Neuronal stem cell (in vitro differentiated cells): ENCODE measurements at regions not wholly inside any gene's neighbourhood (a gene's known extent, or its start where the extent isn't known, plus 50 kb on each side); places are given as distances from the start of the nearest gene placed in this dataset.

Experiments used
- DNase-seq: peaks from one replicate; pipeline ENCODE4 v3.0.0-alpha.2; 2013; ENCODE audit warnings: low spot score
- H2AFZ ChIP-seq: one replicate; pipeline ENCODE4 v1.6.1; 2013; ENCODE audit warnings: mild to moderate bottlenecking, low read length, inconsistent platforms
- H2AK5ac ChIP-seq: 2 replicates; pipeline ENCODE4 v1.6.1; 2013; ENCODE audit warnings: low read depth, mild to moderate bottlenecking, inconsistent platforms, low read length, moderate library complexity, mixed read lengths
- H2BK120ac ChIP-seq: 2 replicates; pipeline ENCODE4 v1.6.1; 2013; ENCODE audit warnings: low read depth, mild to moderate bottlenecking, inconsistent platforms, low read length, moderate library complexity, mixed read lengths
- H2BK12ac ChIP-seq: one replicate; pipeline ENCODE4 v1.6.1; 2013; ENCODE audit warnings: low read length, inconsistent platforms
- H2BK15ac ChIP-seq: 2 replicates; pipeline ENCODE4 v1.6.1; 2013; ENCODE audit warnings: mild to moderate bottlenecking, low read length, inconsistent platforms, mixed read lengths
- H2BK5ac ChIP-seq: one replicate; pipeline ENCODE4 v1.6.1; 2013; ENCODE audit warnings: inconsistent platforms, mild to moderate bottlenecking, low read length, moderate library complexity
- H3K14ac ChIP-seq: one replicate; pipeline ENCODE4 v1.6.1; 2013; ENCODE audit warnings: low read length, inconsistent platforms
- H3K18ac ChIP-seq: 2 replicates; pipeline ENCODE4 v1.6.1; 2013; ENCODE audit warnings: low read length, inconsistent platforms
- H3K23ac ChIP-seq: 2 replicates; pipeline ENCODE4 v1.6.1; 2013; ENCODE audit warnings: low read depth, mild to moderate bottlenecking, mixed read lengths, low read length, inconsistent platforms; ENCODE audit not compliant: poor library complexity
- H3K27ac ChIP-seq: replicated peaks from 3 replicates; pipeline ENCODE4 v1.5.1; 2013; ENCODE audit warnings: low read length, inconsistent platforms
- H3K27me3 ChIP-seq, 3 experiments: 2 replicates each; pipeline ENCODE4 v1.6.1; 2013; ENCODE audit warnings: low read length in 3 of 3, mild to moderate bottlenecking in 2 of 3, inconsistent platforms in 1 of 3, low read depth in 1 of 3, mixed read lengths in 1 of 3, moderate library complexity in 1 of 3; ENCODE audit not compliant: control insufficient read depth in 3 of 3, insufficient read depth in 3 of 3
- H3K36me3 ChIP-seq, 2 donors: replicated peaks in 1 of 2; 2 replicates each; pipeline ENCODE4 v1.6.1; 2013; ENCODE audit warnings: low read length in 2 of 2; ENCODE audit not compliant: control insufficient read depth in 2 of 2, insufficient read depth in 2 of 2
- H3K4ac ChIP-seq: 2 replicates; pipeline ENCODE4 v1.6.1; 2013; ENCODE audit warnings: inconsistent platforms, mild to moderate bottlenecking, low read length, moderate library complexity
- H3K4me1 ChIP-seq, 2 donors: 1 replicate in 1 of 2; 2 replicates in 1 of 2; pipeline ENCODE4 v1.6.1; 2013; ENCODE audit warnings: low read length in 2 of 2, low read depth in 1 of 2; ENCODE audit not compliant: control insufficient read depth in 2 of 2, insufficient read depth in 1 of 2
- H3K4me2 ChIP-seq: one replicate; pipeline ENCODE4 v1.6.1; 2013; ENCODE audit warnings: mild to moderate bottlenecking, low read length, inconsistent platforms; ENCODE audit not compliant: insufficient read depth, poor library complexity, severe bottlenecking
- H3K4me3 ChIP-seq, 2 donors: 2 replicates each; pipeline ENCODE4 v1.5.1; 2013; ENCODE audit warnings: low read length in 2 of 2, mild to moderate bottlenecking in 2 of 2, inconsistent platforms in 1 of 2, moderate library complexity in 1 of 2
- H3K79me1 ChIP-seq: one replicate; pipeline ENCODE4 v1.6.1; 2013; ENCODE audit warnings: low read depth, mild to moderate bottlenecking, inconsistent platforms, low read length, moderate library complexity
- H3K9ac ChIP-seq: one replicate; pipeline ENCODE4 v1.6.1; 2013; ENCODE audit warnings: mild to moderate bottlenecking, low read depth, low read length, inconsistent platforms; ENCODE audit not compliant: poor library complexity
- H3K9me3 ChIP-seq, 2 donors: replicated peaks in 1 of 2; 2 replicates each; pipeline versions ENCODE3 to v1.6.1; 2013; ENCODE audit warnings: low read length in 2 of 2, mild to moderate bottlenecking in 2 of 2, inconsistent platforms in 1 of 2, low read depth in 1 of 2, mixed read lengths in 1 of 2, moderate library complexity in 1 of 2; ENCODE audit not compliant: control insufficient read depth in 2 of 2, insufficient read depth in 1 of 2
- H4K8ac ChIP-seq: one replicate; pipeline ENCODE4 v1.6.1; 2013; ENCODE audit warnings: low read depth, mild to moderate bottlenecking, inconsistent platforms, low read length, moderate library complexity
- H4K91ac ChIP-seq: one replicate; pipeline ENCODE4 v1.6.1; 2013; ENCODE audit warnings: low read length, low read depth, mild to moderate bottlenecking, inconsistent platforms; ENCODE audit not compliant: poor library complexity
- WGBS, 2 donors: extraction: QIAGEN DNeasy Blood & Tissue Kit; methylation state at CpG; one replicate each; pipeline ENCODE4 v1.1.7; 2013; ENCODE audit warnings: missing lambda C conversion rate in 2 of 2, mixed read lengths in 1 of 2; ENCODE audit not compliant: insufficient read length in 2 of 2, insufficient replicate concordance in 1 of 2; ENCODE audit errors: extremely low coverage in 2 of 2; 5-methylcytosine and 5-hydroxymethylcytosine counted together

DNA sequence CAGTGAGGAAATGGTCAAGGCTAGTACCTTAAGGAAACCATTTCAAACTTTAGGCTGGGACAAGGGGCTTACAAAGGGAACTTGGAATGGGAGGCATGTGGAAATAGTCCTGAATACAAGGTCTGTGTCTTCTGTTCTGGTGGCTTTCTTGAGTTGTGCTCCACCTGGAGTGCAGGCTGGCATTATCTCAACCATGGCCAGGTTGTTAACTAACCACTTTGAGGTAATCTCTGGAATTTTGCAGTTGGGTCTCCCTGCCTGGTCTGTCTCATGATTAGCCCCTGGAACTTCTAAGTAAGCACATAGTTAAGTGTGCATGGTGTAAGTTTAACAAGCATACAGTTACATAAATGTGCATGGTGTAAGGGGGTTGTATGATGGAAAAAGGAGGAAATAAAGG is 77.5 kb downstream of the PCDH18 start:
- Histone ChIP-seq H3K4ac (no peak overlapping the region), H3K27me3 (no peaks in the 10 kb centered on the region), H2BK120ac (no peak overlapping the region), H3K4me1 (no peaks in the 10 kb centered on the region), H3K27ac (no peak overlapping the region), H3K4me2 (no peak overlapping the region), H3K9me3 (peaks cover 0 to 3% of the 10 kb centered on the region in 2 donors), H4K8ac (no peak overlapping the region), H3K4me3 (no peak overlapping the region), H3K23ac (no peak overlapping the region), H2AK5ac (no peak overlapping the region), H3K79me1 (no peaks in the 10 kb centered on the region), H2AFZ (no peak overlapping the region), H3K14ac (no peak overlapping the region), H3K36me3 (no peaks in the 10 kb centered on the region), H3K18ac (no peak overlapping the region), H3K9ac (no peak overlapping the region), H2BK12ac (no peak overlapping the region), H2BK15ac (no peak overlapping the region), H4K91ac (no peak overlapping the region), H2BK5ac (no peak overlapping the region)
- no peak for DNase-seq

DNA sequence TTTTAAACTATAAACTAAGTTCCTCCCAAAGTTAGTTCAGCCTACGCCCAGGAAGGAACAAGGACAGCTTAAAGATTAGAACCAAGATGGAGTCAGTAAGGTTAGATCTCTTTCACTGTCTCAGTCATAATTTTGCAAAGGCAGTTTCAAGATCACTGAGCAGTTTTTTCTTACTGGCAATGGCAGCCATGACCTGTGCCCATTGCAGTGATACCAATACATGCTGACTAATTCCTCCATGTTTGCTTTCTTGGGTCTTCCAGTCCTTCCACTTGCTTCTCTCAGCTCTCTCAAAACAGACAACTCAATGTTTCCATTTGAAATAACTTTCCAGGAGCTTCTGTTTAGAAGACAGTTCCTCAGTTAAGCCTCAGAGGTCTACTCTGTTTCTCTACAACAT is 79.5 kb downstream of the PCDH18 start:
- Histone ChIP-seq H2BK5ac (no peak overlapping the region), H2AFZ (no peak overlapping the region), H3K27ac (no peak overlapping the region), H3K9me3 (peaks cover 0 to 3% of the 10 kb centered on the region in 2 donors), H3K4me1 (no peaks in the 10 kb centered on the region), H3K18ac (no peak overlapping the region), H3K27me3 (no peaks in the 10 kb centered on the region), H3K4ac (no peak overlapping the region), H3K14ac (no peak overlapping the region), H2BK15ac (no peak overlapping the region), H2BK12ac (no peak overlapping the region), H3K9ac (no peak overlapping the region), H3K36me3 (no peaks in the 10 kb centered on the region), H3K23ac (no peak overlapping the region), H3K4me2 (no peak overlapping the region), H2AK5ac (no peak overlapping the region), H3K4me3 (no peak overlapping the region), H3K79me1 (no peaks in the 10 kb centered on the region), H2BK120ac (no peak overlapping the region), H4K8ac (no peak overlapping the region), H4K91ac (no peak overlapping the region)
- DNase-seq = no peak
- WGBS, 2 donors = no CpG with 5 or more reads among the region's 1 CpG

DNA sequence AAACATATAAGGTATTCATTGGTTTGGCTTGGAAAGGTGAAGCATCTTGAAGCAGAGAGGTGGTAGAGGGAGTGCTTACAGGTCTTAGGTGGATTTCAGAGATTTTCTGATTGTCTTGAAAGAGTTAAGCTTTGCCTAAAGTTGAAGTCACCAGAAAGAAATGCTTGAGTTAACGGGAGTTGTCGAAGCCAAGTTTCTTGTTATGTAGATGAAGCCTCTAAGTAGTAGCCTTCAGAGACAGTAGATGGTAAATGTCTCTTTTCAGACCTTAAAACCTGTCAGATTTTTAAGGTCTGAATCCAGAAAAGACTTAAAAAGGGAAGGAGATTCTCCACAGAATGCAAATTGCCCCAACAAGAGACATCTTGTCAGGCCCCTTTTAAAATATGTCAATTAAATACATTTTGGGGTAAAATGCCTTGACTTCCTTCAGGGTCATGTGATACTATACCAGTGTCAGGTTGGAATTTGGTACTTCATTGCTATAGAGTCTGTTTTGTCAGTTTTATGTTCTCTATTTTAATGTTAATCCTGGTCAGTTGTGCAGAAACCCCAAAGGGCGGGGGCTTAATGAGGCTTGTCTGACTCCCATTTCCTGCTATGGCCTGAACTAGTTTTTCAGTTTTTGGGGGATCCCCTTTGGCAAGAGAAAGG is 81.0 kb downstream of the PCDH18 start:
- Histone ChIP-seq H3K23ac (no peak overlapping the region), H3K27me3 (no peaks in the 10 kb centered on the region), H2AK5ac (no peak overlapping the region), H3K18ac (no peak overlapping the region), H3K4me1 (no peaks in the 10 kb centered on the region), H3K9ac (no peak overlapping the region), H3K4me3 (no peak overlapping the region), H4K8ac (no peak overlapping the region), H3K27ac (no peak overlapping the region), H3K4ac (no peak overlapping the region), H2BK12ac (no peak overlapping the region), H4K91ac (no peak overlapping the region), H2BK120ac (no peak overlapping the region), H3K79me1 (no peaks in the 10 kb centered on the region), H3K36me3 (no peaks in the 10 kb centered on the region), H2AFZ (peak overlapping the region; percentile 61), H3K9me3 (peaks cover 0 to 3% of the 10 kb centered on the region in 2 donors), H2BK15ac (no peak overlapping the region), H3K4me2 (no peak overlapping the region), H2BK5ac (no peak overlapping the region), H3K14ac (no peak overlapping the region)
- WGBS, 2 donors = no CpG with 5 or more reads among the region's 3 CpGs
- DNase-seq = no peak

GRCh38 chr4:137448402-137448801 is 83.9 kb downstream of the PCDH18 start:
- Histone ChIP-seq H3K23ac (no peak overlapping the region), H3K4me2 (no peak overlapping the region), H3K4me1 (no peaks in the 10 kb centered on the region), H3K14ac (no peak overlapping the region), H2AK5ac (no peak overlapping the region), H3K9ac (no peak overlapping the region), H2BK15ac (no peak overlapping the region), H4K91ac (no peak overlapping the region), H2BK120ac (no peak overlapping the region), H2BK12ac (no peak overlapping the region), H3K79me1 (no peaks in the 10 kb centered on the region), H2AFZ (no peak overlapping the region), H4K8ac (no peak overlapping the region), H3K36me3 (no peaks in the 10 kb centered on the region), H3K4ac (no peak overlapping the region), H3K9me3 (peaks cover 0 to 3% of the 10 kb centered on the region in 2 donors), H3K27me3 (no peaks in the 10 kb centered on the region), H2BK5ac (no peak overlapping the region), H3K27ac (no peak overlapping the region), H3K4me3 (no peak overlapping the region), H3K18ac (no peak overlapping the region)
- no CpG with 5 or more reads among the region's 1 CpG for WGBS, 2 donors
- DNase-seq = no peak
